GM23338 (cell line): ENCODE measurements at regions not wholly inside any gene's neighbourhood (a gene's known extent, or its start where the extent isn't known, plus 50 kb on each side); places are given as distances from the start of the nearest gene placed in this dataset.

Experiments used
- CREB1 ChIP-seq: fragments of 250-450 bp; sonication (Bioruptor Pico); IDR thresholded peaks from 2 replicates; pipeline ENCODE4 v1.5.0; 2020; ENCODE audit warnings: low read depth, mild to moderate bottlenecking, moderate library complexity
- CTCF ChIP-seq, 2 experiments: fragments of 200-600 bp in 1 of 2; sonication (generic) in 1 of 2; conservative IDR thresholded peaks; 2 replicates each; pipeline versions ENCODE4 v1.5.1 to v1.6.1; 2016 to 2017; ENCODE audit warnings: antibody characterized with exemption in 2 of 2, low read depth in 2 of 2, mild to moderate bottlenecking in 2 of 2, moderate library complexity in 1 of 2
- ETS1 ChIP-seq: IDR thresholded peaks from 2 replicates; pipeline ENCODE4 v1.6.1; 2016; ENCODE audit warnings: antibody characterized with exemption
- EZH2 ChIP-seq: fragments of 200-600 bp; sonication (generic); IDR thresholded peaks from one replicate; pipeline ENCODE4 v1.8.0; 2017; ENCODE audit warnings: antibody characterized with exemption, mild to moderate bottlenecking, low read depth; ENCODE audit not compliant: unreplicated experiment
- EZH2phosphoT487 ChIP-seq: fragments of 200-600 bp; sonication (generic); IDR thresholded peaks from one replicate; pipeline ENCODE4 v1.8.1; 2018; ENCODE audit warnings: antibody characterized with exemption; ENCODE audit not compliant: unreplicated experiment
- JUNB ChIP-seq: IDR thresholded peaks from one replicate; pipeline ENCODE4 v1.6.1; 2016; ENCODE audit warnings: antibody characterized with exemption; ENCODE audit not compliant: unreplicated experiment
- NANOG ChIP-seq: IDR thresholded peaks from 2 replicates; pipeline ENCODE4 v1.6.1; 2016; ENCODE audit warnings: antibody characterized with exemption, borderline replicate concordance
- POLR2AphosphoS5 ChIP-seq: IDR thresholded peaks from 2 replicates; pipeline ENCODE4 v1.6.1; 2016; ENCODE audit warnings: antibody characterized with exemption, low read depth
- ZNF114 ChIP-seq: fragments of 250-450 bp; sonication (Bioruptor Pico); IDR thresholded peaks from 2 replicates; pipeline ENCODE4 v1.5.0; 2020; ENCODE audit warnings: mild to moderate bottlenecking, moderate library complexity
- TF ChIP-seq, protein P1 (sequence below): IDR thresholded peaks from one replicate; pipeline ENCODE4 v1.6.1; 2018; ENCODE audit warnings: antibody characterized with exemption; ENCODE audit not compliant: unreplicated experiment

DNA sequence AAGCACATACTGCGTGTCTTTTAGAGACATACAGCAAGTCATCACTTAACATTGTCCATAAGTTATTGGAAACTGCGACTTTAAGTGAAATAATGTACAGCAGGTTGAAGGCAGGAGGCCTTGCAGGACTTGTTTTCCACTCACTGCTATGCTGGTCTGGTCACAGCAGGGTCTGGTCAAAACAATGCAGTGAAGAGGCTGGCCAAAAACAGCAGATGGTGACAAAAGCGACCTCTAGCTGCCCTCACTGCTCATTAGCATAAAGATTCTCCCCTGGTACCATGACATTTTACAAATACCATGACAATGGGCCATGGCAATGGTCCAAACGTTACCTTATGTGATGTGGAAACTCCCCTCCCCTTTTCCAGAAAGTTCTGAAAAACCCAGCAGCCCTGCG is 1283.6 kb downstream of the FSTL5 start:
- TF ChIP-seq CTCF (conservative IDR thresholded peaks at IDR 0.05; ENCODE audit: low read depth in 2 of 2) (no peak), ZNF114 (CRISPR knock-in tag) (no peak), POLR2AphosphoS5 (no peak), EZH2 (no peak), NANOG (no peak), ETS1 (no peak), CREB1 (no peak), JUNB (no peak), EZH2phosphoT487 (no peak)
- TF ChIP-seq, protein P1, sequence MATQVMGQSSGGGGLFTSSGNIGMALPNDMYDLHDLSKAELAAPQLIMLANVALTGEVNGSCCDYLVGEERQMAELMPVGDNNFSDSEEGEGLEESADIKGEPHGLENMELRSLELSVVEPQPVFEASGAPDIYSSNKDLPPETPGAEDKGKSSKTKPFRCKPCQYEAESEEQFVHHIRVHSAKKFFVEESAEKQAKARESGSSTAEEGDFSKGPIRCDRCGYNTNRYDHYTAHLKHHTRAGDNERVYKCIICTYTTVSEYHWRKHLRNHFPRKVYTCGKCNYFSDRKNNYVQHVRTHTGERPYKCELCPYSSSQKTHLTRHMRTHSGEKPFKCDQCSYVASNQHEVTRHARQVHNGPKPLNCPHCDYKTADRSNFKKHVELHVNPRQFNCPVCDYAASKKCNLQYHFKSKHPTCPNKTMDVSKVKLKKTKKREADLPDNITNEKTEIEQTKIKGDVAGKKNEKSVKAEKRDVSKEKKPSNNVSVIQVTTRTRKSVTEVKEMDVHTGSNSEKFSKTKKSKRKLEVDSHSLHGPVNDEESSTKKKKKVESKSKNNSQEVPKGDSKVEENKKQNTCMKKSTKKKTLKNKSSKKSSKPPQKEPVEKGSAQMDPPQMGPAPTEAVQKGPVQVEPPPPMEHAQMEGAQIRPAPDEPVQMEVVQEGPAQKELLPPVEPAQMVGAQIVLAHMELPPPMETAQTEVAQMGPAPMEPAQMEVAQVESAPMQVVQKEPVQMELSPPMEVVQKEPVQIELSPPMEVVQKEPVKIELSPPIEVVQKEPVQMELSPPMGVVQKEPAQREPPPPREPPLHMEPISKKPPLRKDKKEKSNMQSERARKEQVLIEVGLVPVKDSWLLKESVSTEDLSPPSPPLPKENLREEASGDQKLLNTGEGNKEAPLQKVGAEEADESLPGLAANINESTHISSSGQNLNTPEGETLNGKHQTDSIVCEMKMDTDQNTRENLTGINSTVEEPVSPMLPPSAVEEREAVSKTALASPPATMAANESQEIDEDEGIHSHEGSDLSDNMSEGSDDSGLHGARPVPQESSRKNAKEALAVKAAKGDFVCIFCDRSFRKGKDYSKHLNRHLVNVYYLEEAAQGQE: no peak
